Amniotic stem cell (primary cell): ENCODE measurements at regions not wholly inside any gene's neighbourhood (a gene's known extent, or its start where the extent isn't known, plus 50 kb on each side); places are given as distances from the start of the nearest gene placed in this dataset.
"Not testable (repeated sequence)": the region's sequence is repeated elsewhere in the genome, so short reads cannot be mapped to it uniquely, and the experiment has no call there.

Experiments
- DNase-seq: peaks from one replicate; lab custom pipeline; 2025; lab: John Stamatoyannopoulos, UW

DNA sequence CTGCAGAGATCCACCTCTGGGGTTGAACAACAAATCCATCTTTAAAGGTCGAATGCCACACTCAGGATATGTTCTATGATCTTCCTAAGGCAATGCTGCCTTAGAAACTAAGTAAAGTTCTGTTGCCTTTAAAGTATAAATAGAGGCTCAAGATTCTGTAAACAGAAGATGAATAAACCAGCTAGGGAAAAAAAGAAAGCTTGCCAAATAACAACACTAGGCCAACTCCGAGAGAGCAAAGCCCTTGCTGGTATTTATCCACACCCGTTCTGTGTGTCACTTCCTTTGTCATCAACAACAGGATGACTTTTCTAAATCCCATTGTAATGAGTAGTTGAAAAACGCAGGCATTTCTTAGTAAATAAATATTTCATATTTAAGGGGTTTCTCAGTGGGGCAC is 330.0 kb upstream of the GLI3 start:
- no peak for DNase-seq

DNA sequence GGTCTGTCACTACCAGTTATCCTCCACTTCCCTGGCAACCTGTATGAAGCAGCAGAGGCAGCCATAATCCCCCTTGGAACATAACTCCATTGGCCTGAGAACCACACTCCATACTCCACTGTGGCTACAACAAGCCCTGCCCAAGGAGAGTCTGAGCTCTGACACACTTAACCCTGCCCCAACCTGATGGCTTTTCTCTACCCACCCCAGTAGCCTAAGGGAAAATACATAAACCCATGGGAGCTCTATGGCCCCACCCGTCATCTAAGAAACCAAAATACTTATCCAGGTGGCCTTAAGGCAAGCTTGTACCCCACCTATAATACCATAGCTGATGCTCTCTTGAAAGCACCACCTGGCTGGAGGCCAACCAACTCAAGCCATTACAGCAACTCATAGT is 324.8 kb upstream of the GLI3 start:
- no peak for DNase-seq

DNA sequence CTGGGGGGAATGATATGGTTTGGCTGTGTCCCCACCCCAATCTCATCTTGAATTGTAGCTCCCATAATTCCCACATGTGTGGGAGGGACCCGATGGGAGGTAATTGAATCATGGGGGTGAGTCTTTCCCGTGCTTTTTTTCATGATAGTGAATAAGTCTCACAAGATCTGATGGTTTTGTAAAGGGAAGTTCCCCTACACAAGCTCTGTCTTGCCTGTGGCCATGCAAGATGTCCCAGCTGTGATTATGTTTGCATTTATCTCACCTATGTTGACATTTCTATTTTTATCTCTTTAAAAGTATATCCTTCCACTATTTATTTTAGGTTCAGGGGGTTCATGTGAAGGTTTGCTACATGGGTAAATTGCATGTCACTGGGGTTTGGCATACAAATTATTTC is 323.9 kb upstream of the GLI3 start:
- no peak for DNase-seq

DNA sequence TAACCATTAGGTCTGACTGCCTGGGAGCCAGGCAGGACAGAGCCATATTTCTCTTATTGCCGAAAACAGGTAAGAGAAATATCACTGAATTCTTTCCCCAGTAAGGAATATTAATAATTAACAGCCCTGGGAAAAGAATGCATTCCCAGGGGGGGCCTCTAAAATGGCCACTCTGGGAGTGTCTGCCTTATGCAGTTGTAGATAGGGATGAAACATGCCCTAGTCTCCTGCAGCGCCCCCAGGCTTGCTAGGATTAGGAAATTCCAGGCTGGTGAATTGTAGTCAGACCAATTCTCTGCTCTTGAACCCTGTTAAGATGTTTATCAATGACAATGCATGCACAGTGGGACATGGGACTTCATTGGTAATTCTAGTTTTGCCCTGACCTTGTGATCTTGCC is 317.9 kb upstream of the GLI3 start:
- not testable (repeated sequence) for DNase-seq

DNA sequence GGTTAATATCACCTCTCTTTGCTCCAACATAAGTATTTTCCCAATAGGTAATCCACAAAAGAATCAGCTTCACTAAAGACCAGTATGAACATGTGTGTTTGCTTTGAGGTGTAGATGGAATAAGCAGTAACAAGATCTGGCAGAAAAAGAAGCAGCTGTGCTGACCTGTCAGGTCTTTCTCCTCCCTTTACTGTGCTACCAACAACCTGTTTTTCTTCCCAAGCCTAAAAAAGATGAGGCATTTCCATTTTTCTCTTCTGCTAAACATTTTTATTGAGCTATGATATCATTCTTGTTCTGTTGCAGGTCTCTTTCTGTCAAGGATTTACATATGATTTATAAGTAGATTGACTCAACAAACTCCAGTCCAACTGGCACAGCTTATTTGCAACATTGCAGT is 315.2 kb upstream of the GLI3 start:
- DNase-seq = no peak

DNA sequence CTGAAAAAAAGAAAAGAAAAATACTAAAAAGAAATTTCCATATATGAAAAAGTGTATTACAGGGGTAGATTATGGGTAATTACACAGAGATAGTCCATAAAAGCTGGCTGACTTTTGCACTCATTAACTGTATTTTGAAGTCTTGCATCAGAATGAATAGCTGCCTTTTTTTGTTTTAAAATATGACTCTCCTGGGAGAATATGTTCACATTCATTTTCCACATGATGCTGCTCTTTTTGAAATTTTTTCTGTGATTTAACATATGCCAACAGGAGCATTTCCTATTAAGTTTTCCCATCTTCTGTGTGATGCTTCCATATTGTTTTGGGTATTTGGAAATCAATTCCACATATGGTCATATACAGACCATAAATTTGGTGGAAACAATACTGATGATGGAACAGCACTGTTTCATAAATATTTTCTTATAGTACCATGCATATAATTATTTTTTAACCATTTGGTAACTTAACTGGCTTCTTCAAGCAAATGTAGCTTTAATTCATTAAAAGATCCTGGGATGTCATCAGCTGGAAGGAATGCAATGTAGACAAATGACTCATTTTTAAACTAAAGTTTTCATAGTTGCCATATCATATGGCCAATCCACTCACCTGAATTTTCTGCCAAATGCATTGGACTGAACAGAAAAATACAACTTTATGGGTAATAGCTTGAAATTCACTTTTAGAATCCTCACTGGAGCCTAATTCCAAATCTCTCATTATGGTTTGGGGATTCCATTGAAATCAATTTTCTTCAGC is 313.9 kb upstream of the GLI3 start:
- no peak for DNase-seq

DNA sequence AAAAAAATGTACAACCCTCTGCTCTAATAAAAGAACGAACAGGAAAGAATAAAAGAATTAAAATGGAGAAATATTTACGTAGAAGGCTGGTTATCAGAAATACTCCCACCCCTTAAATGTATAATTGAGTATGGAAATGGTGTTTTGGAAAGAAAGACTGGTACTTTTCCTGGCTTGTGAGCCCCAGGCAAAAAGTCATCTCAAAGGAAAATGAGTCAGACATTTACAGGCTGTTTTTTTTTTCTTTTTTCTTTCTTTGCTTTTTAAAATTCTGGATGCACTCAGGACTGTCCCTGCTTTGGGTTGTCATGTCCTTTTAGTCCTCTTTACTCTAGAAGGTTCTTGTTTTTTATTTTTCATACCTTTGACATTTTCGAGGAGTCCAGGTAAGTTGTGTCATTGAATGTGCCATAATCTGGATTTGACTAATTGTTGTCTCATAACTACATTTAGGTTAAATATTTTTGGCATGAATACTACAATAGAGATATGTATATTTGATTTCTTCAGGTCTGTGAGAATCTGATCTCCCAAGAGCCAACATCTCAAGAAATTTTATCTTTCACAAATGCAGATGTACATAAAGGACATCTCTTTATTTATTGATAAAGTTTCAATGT is 313.0 kb upstream of the GLI3 start:
- no peak for DNase-seq

DNA sequence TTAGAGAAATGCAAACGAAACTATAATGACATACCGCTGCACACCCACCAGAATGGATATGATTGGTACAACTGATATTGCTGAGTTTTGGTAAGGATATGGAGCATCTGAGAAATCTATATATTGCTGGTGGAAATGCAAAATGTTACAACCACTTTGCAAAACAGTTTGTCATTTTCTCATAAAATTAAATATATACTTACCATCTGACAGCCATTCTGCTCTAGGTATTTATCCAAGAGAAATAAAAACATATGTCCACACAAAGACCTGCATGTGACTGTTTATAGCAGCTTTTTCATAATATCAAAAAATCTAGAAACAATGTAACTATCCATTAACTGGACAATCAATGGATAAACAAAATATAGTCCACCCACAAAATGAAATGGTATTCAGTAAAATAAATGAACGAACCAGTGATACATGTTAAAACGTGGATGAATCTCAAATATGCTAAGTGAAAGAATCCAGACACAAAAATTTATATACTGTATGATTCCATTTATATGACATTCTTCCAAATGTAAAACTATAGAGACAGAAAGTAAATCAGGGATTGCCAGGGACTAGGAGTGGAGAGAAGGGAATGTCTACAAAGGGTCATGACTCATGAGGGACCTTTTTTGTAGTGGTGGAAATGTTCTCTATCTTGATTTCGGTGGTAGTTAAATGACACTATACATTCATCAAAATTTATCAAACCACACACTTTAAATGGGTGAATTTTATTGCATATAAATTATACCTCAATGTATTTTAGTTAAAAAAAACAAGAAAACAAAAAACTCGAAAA is 312.0 kb upstream of the GLI3 start:
- DNase-seq = no peak

DNA sequence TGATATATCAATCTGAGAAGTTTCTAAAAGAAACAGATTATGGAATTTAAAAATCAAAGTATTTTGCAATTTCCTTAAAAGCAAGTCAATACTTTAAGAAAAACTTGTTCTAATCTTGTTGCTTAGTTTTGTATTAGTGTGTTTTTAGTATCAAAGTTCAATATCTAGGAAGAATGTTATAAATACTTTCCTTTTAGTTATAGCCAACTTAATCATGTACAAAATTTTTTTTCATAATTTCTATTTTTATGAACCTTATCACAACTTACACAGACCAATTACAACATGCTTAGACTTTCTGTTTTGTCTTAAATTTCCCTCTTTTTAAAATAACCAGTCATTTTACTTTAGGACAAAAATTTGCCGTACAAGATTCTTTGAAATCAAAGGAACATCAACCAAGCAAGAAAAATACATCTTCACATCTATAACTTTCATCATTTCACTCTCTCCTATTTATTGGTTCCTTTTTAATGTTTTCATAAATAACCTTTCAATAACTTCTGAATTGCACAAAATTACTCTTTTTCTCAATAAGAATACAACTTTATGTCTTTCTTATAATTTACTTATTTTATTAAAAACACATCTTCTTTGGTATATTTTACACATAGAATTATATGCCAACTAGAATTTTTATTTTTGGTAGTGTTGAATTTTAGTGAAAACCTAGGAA is 308.2 kb upstream of the GLI3 start:
- DNase-seq = no peak

DNA sequence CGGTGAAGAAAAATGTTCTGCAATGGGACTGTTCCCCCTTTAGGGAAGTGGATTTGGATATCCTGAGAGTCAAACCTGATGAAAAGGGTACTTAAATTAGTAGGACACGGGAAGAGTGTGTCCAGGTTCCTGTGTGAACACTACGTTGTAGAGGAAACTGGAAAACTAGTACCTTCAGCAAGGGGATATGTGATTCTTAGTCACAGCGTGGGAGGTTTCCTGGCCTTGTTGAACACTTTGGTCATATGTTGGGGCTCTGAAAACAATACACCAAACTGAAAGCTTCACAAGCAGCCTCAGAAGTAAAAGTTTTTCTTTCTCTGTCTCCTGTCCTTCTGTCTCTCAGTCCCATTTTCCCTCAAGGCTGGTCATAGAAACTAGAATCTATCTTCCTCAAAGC is 306.9 kb upstream of the GLI3 start:
- DNase-seq = no peak

DNA sequence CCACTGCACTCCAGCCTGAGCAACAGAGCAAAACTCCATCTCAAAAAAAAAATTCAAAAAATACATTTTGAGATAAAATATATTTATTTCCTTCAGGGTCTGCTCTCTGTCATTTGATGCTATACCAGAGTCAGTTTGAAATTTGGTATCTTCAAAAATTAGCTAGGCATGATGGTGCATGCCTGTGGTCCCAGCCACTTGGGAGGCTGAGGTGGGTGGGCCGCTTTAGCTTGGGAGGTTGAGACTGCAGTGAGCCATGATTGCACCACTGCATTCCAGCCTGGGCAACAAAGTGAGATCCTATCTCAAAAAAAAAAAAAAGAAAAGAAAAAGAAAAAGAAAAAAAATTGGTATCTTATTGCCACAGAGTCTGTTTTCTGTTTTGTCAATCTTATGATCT is 305.4 kb upstream of the GLI3 start:
- DNase-seq = not testable (repeated sequence)

DNA sequence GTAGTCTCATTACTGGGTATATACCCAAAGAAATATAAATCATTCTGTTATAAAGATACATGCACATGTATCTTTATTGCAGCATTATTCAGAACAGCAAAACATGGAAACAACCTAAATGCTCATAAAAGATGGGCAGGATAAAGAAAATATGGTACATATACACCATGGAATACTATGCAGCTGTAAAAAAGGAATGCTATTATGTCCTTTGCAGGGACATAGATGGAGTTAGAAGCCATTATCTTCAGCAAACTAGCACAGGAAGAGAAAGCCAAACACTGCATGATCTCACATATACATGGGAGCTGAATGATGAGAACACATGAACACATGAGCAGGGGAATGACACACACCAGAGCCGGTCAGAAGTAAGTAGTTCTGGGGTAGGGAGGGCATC is 297.4 kb upstream of the GLI3 start:
- no peak for DNase-seq

DNA sequence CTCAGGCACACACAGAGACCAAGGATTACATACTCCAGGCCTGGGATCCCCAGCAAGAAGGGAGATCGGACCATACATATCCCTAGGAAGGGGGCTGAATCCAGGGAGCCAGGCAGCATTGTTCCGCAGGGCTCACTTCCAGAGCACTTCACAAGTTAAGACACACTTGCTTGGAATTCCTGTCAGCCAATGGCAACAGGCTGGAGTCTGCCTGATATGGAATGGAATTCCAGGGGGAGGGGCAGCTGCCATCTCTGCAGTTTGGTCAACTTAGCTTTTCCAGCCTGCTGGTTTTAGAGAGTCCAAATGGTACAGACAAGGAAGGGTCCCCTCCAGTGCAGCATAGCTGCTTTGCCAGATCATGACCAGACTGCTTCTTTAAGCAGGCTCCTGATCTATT is 290.0 kb upstream of the GLI3 start:
- DNase-seq = no peak

DNA sequence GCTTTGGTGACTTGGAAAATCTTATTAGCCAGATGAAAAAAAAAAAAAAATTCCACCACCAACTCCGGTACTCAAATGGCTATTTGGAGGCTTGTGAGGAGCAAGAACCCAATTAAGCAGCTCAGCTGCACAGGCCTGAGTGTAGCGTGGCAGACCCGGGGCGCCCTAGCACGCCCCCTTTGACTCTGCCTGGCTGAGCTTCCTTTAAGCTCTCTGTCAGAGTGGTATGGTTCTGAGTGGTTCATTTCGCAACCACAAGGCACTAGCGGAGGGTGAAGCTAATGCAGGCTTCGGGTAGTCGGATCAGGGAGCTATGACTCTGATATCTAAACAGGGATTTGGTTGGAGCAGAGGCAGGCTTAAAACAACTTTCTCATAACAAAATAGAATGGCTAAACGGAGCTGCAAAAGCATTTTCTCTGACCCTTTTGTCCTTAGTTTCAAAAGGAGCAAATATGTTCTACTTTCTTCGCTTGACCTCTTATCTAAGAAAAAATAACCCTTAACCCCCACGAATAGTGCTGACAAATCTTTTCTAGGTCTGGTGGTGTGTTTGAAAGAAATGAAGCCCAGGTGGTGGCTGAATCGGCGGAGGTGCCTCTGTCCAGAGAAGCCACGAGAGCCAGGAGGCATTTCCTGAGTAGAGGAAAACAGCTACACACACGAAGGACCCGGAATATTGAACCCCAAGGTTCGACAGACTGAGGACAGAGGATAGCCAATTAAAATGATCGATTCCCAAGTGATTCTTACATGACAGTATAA is 285.4 kb upstream of the GLI3 start:
- DNase-seq = no peak

DNA sequence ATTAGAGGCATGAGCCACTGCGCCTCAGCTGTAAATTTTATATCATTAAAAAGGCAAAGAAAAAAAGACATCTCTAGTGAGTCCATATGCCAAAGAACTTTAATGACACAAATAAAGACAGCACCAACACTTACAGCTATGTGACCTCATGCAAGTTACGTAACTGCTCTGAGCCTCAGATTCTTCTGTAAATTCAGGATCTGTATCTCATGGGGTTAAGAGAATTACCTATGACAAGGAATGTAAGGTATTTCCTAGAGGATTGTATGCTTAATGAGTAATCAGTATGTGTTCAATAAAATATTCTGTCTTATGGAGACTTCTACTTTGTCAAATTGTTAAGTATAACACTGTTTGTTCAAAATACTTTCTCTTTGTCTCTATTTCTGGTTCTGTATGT is 274.0 kb upstream of the GLI3 start:
- DNase-seq = no peak

DNA sequence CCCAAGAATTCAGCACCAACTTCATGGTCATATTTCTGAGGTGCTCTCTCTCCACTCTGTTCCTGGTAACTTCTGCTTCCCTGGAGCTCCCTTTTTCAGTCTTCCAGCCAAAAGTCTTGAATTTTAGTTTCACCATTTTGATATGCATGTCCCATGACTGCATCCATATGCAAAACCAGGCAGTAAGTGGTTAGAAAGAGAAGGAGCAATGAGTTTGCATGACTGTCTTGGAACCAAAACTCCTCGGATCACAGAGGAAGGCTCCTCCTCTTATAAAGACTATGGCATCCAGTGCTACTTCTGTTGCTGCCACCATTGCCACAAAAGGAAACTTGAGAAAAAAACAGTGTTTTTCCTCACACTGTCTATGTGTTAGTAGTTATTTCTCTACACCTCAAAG is 269.1 kb upstream of the GLI3 start:
- DNase-seq = no peak

DNA sequence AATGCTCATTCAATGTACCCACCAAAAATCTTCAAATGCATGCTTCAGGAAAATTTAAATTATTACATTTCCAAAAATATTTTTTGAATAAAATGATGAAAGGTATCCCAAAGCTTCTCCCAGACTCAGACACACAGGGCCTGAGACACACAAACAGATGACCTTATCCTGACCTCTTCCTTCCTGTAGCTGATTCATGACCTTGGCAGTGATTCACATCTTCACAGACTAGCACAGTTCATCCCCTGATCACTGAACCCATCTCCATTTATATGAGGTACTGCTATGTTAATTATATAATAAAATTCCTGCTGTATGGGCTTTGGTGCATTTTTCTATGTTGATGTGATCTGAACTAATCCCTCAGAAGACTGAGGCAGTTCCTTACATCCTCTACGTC is 265.0 kb upstream of the GLI3 start:
- DNase-seq = no peak

DNA sequence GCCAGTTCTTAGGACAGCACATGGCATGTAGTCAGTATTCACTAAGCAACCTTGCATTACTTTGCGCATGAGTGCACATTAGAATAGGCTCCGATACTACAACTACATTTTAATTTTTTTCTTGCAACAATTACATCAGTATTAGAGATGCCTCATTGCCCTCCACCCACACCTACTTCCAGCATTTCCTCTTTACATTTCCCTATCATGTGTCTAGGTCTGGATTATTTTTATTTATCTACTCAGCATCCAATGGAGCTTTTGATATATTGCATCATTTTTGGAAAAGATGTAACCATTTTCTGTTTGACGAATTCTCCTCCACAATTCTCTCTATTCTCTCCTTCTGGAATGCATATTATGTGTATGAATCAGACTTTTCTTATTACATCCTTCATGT is 258.2 kb upstream of the GLI3 start:
- no peak for DNase-seq

DNA sequence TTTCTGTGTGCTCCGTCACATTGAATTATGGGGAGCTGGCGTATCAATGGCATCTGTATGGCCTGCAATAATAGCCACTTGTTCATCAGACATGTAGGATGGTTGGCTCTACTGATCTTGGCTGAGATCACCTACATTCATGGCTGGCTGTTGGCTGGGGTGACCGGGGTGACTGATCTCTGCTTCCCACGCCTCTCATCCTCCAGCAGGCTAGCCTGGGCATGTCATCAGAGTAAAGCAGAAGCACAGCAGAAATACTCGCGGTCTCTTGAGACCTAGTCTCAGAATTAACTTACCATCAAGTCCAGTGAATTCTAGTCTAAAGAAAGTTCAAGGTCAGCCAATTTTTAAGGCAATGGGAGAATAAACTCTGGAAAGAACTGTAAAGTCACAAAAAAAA is 257.7 kb upstream of the GLI3 start:
- DNase-seq = no peak

DNA sequence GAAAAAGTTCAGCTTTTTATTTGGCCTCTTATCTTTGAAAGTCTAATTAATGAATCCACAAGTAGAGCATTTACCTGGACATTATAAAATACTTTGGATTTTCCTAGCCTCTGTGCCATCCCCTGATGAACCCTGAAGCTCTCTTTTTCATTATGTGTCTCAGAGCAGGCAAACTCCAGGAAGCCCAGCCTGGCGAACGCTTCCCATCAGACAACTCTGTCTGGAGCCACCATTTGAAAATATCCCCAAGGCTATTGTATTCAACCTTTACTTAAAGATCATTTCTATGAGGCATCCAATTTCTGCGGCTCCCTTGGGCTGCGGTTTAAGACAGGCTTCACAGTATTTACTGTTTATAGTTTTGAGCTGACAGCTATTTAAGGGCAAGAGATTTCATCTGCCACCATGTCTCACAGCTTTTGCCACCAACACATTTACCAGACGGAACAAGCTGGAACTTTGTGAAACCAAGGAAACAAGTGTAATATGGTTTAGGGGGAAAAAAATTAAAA is 257.2 kb upstream of the GLI3 start:
- DNase-seq = no peak

DNA sequence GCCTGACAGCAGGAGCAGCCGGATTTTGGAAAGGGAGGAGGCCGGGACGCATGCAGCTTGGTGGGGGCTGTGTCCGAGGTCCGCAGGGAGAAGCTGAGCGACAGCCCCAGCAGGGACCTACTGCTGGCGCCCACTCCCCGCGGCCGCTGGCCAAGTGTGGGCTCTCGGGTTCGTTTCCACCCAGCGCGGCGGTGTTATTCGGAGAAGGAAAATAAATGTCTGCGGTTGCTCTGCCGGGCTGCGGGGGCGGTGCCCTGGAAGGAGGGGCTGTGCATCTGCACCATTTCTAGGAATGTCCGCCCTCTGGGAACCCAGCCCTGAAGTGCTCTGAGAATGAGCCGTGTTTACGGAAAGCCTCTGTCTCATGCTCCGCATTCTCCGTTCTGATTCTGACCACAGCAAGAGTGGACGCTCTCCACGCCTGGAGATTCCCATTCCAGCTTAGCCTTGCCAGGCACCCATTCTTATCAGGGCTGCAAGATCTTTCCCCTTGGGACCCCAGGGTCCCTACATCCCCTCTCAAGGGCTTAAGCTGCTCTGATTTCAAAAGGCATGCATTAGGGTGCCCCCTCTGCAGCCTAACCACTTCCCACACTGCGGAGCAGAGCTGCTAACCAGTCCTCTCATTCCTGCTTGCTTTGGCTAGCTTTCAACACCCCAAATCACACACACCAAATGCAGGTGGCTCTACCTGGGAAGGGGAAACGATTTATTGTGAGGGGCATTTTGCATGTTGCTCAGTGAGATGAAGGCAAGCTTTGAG is 256.6 kb upstream of the GLI3 start:
- DNase-seq = peak; percentile 76
